ENCODE measurements at regions not wholly inside any gene's neighbourhood (a gene's known extent, or its start where the extent isn't known, plus 50 kb on each side); places are given as distances from the start of the nearest gene placed in this dataset.

GRCh38 chr19:28831462-28831861 is 381.5 kb downstream of the UQCRFS1 start:
- TF ChIP-seq CTCF (IDR thresholded peaks at IDR 0.05), result no peak
- no peak for TF ChIP-seq POLR2A (IDR thresholded peaks at IDR 0.05)

All from vagina (tissue), 2 donors.